ENCODE measurements at regions not wholly inside any gene's neighbourhood (a gene's known extent, or its start where the extent isn't known, plus 50 kb on each side); places are given as distances from the start of the nearest gene placed in this dataset.

GRCh38 chr6:101108286-101108685 lies 227.2 kb upstream of the ASCC3 start:
- TF ChIP-seq CTCF (IDR thresholded peaks at IDR 0.05; ENCODE audit: low read depth, low read length, poor library complexity, severe bottlenecking), result no peak
- TF ChIP-seq EZH2phosphoT487 (IDR thresholded peaks at IDR 0.05; ENCODE audit: borderline replicate concordance, low read length), result no peak
